ENCODE measurements at regions not wholly inside any gene's neighbourhood (a gene's known extent, or its start where the extent isn't known, plus 50 kb on each side); places are given as distances from the start of the nearest gene placed in this dataset.

DNA sequence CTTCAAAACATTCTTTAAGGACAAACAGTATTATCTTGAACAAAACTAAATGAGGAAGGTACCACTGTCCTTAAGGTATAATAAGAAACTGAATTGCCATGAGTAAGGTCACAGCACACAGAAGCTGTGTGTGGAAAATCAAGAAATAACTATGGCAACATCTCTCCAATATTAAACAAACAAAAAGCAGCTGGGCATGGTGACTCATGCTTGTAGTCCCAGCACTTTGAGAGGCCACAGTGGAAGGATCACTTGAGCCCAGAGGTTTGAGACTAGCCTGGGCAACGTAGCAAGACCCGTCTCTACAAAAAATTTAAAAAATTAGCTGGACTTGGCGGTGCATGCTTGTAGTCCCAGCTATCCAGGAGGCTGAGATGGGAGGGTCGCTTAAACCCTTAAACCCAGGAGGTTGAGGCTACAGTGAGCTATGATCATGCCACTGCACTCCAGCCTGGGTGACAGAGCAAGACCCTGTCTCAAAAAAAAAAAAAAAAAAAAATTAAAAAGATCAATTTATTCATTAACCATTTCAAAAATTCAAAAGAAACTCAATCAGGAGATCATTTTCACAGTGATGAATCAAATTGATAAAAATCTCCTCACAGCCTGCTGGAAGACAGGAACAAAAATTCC, 195.4 kb downstream of the SKIDA1 start:
- no peak for DNase-seq (ENCODE audit: insufficient read length, low spot score)
- no peak for FAIRE-seq

- FAIRE-seq (no peak), DNase-seq (ENCODE audit: insufficient read length, low spot score) (no peak)
Measured at GRCh38 chr10:21327289-21327993, 198.0 kb downstream of the SKIDA1 start.

- no peak for FAIRE-seq
Measured at GRCh38 chr10:21326594-21327288, 198.7 kb downstream of the SKIDA1 start.

GRCh38 chr10:21318540-21319167, 206.8 kb downstream of the SKIDA1 start:
- DNase-seq (ENCODE audit: insufficient read length, low spot score): no peak
- no peak for FAIRE-seq

More at GRCh38 chr10:21326594-21327288, 198.7 kb downstream of the SKIDA1 start:
- no peak for DNase-seq (ENCODE audit: insufficient read length, low spot score)

DNA sequence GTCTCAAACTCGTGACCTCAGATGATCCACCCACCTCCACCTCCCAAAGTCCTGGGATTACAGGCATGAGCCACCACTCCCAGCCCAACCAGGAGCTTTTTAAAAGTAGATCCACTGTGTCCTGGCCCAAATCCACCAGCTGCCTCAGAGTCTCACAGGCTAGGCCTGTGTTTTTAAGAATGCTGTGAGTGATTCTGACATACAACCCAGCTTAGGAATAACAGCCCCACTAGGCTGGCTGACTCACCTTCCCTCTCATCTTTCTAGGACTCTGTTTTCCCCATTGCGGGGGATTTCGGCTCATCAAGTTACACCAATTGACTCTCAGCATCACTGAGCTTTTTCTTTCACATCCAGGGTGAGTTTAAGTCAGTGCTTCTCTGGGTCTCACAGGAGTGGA, 207.6 kb downstream of the SKIDA1 start:
- FAIRE-seq: no peak
- no peak for DNase-seq (ENCODE audit: insufficient read length, low spot score)

DNA sequence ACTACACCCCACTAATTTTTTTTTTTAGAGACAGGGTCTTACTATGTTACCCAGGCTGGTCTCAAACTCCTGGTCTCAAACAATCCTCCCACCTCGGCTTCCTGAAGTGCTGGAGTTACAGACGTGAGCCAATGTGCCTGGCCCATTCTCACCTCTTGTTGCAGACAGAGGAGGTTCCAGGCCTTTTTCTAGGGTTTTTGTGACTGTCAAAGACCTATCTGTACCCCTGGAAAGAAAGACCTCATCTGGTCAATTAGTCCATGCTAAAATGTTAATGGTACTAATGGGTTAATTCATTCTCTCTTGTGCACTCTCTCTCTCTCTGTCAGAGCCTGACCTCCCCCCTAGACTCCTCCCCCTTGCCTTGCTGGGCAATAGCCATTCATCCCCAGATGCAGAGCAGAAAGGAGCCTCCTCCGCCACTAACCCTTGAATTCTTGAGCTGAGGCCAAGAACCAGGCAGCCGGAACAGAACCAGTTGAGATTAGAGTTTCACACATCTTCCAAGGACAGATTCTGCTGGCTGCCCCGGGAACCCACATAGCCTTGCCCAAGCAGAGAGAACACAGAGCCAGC, 209.7 kb downstream of the SKIDA1 start:
- DNase-seq (ENCODE audit: insufficient read length, low spot score): no peak
- no peak for FAIRE-seq

DNA sequence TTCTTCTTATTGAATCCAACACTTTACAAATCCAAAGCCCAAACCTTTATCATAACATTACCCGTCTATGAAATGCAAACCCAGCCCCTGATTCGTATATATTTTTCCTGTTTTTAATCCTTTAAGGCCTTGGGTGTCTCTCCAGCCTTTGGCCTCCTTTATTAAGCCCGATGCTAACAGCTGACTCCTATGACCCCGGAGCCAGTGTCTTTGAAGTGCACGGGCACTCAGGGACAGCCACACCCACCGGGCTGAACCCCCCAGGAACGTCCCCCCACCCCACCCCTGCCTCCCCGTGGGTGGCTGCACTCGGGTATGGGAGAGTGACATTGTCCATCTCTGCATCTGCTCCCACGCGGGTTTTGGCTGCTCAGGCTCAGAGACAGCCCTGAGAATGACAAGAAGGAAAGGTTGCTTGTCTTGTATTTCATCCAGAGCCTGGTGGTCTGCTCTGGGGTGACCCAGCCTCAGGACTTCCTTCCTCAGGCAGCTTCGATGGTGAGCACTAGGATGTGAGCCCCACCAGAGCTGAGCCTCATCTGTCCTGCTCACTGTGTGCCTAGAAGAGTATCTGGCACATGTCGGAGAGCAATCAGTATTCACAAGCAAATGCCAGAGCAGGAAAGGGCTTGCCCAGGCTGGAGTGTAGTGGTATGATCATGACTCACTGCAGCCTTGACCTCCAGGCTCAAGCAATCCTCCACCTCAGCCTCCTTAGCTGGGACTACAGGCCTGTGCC, 210.4 kb downstream of the SKIDA1 start:
- DNase-seq (ENCODE audit: insufficient read length, low spot score) (no peak), FAIRE-seq (no peak)

DNA sequence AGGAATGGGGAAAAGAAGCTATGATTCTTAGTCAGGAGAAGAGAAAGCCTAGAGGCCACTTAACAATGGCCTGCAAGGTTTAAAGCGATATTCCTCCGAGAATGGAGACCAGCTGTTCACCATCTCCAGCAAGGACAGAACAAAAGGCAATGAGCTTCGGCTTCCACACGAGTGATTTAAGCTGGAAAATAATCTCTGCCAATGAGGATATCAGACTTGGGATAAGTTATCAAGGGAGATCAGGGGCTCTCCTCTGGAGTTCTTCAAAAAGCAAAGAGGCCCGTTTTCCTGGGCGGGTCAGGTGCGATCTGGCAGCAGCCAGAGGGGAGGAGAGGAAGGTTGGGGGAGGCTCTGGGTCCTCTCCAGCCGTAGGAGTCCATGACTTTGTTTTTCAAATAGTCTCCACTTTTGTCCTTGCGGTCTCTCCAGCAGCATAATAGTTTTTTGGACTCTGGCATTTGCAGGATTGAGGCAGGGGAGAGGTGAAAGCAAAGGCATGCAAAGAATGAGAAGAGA, 211.3 kb downstream of the SKIDA1 start:
- FAIRE-seq (no peak), DNase-seq (ENCODE audit: insufficient read length, low spot score) (no peak)

- no peak for FAIRE-seq
Measured at GRCh38 chr10:21313691-21314090, 211.8 kb downstream of the SKIDA1 start.

DNA sequence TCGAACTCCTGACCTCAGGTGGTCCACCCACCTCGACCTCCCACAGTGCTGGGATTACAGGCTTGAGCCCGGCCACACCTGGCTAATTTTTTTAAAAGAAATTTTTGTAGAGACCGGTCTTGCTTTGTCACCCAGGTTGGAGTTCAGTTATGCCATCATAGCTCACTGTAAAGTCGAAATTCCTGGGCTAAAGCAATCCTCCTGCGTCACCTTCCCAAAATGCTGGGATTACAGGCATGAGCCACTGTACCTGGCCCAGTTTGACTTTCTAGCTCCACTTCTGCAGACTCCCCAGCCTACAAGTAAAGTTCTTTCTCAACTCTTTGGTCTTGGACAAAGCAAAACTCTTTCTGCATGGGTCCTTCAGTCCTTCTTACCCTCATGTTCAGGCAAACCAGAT, 214.1 kb downstream of the SKIDA1 start:
- DNase-seq (ENCODE audit: insufficient read length, low spot score) (no peak), FAIRE-seq (no peak)

More at GRCh38 chr10:21313691-21314090, 211.8 kb downstream of the SKIDA1 start:
- DNase-seq (ENCODE audit: insufficient read length, low spot score): no peak

GRCh38 chr10:21309427-21309826, 216.1 kb downstream of the SKIDA1 start:
- FAIRE-seq (no peak), DNase-seq (ENCODE audit: insufficient read length, low spot score) (no peak)

- FAIRE-seq (no peak), DNase-seq (ENCODE audit: insufficient read length, low spot score) (no peak)
Measured at GRCh38 chr10:21308946-21309345, 216.5 kb downstream of the SKIDA1 start.

DNA sequence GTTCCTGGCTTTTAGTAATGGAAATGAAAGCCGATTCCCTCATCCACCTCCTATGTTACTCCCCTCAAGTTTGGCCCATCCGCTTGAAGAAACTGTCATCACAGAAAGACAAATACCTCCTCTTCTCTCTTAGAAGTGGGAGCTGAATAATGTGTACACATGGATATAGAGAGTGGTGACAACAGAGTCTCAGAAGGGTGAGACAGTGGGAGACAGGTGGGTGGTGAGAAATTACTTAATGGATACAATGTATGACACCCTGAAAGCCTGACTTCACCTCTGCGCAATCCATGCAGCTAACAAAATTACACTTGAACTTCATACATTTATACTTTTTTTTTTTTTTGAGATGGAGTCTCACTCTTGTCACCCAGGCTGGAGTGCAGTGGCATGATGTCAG, 217.5 kb downstream of the SKIDA1 start:
- DNase-seq (ENCODE audit: insufficient read length, low spot score): no peak
- FAIRE-seq: no peak

- no peak for DNase-seq (ENCODE audit: insufficient read length, low spot score)
- no peak for FAIRE-seq
Measured at GRCh38 chr10:21304608-21305007, 220.9 kb downstream of the SKIDA1 start.

DNA sequence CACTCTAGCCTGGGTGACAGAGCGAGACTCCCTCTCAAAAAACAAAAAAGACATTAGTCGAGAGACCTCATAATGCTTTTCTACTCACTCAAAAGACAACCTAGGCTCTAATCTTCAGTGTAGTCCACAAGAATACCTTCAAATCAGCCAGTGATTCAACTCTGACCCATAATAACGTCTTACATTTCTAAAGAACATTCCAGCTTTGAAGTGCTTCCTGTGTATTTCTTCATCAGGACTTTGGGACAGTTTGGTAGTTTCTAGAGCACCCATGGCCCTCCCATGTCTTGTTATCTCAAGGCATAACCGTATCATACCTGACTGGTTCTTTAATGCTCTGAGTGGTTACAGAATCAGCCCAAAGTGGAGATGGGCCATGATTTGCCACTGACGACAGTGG, 221.3 kb downstream of the SKIDA1 start:
- FAIRE-seq (no peak), DNase-seq (ENCODE audit: insufficient read length, low spot score) (no peak)

DNA sequence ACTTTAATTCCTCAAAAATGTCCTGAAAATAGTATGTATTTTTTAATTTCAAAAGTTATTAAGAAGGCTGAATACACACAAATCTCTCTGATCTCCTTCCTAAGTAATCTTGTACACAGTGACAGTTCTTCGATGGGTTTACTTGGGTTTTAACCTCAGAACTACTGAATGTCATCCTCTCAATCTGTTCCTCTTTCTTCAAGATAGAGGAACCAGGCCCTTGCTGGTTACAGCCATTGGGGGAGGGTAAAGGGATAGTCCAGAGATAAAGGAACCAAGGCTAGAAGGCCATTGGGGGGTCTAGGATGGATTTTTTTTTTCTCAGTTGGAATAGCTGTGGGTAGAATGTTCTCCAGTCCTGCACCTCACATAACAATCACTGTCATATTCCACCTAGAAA, 224.9 kb downstream of the SKIDA1 start:
- FAIRE-seq: no peak
- DNase-seq (ENCODE audit: insufficient read length, low spot score): no peak

- FAIRE-seq (no peak), DNase-seq (ENCODE audit: insufficient read length, low spot score) (no peak)
Measured at GRCh38 chr10:21299330-21299729, 226.2 kb downstream of the SKIDA1 start.

- FAIRE-seq (no peak), DNase-seq (ENCODE audit: insufficient read length, low spot score) (no peak)
Measured at GRCh38 chr10:21298701-21299100, 226.8 kb downstream of the SKIDA1 start.

DNA sequence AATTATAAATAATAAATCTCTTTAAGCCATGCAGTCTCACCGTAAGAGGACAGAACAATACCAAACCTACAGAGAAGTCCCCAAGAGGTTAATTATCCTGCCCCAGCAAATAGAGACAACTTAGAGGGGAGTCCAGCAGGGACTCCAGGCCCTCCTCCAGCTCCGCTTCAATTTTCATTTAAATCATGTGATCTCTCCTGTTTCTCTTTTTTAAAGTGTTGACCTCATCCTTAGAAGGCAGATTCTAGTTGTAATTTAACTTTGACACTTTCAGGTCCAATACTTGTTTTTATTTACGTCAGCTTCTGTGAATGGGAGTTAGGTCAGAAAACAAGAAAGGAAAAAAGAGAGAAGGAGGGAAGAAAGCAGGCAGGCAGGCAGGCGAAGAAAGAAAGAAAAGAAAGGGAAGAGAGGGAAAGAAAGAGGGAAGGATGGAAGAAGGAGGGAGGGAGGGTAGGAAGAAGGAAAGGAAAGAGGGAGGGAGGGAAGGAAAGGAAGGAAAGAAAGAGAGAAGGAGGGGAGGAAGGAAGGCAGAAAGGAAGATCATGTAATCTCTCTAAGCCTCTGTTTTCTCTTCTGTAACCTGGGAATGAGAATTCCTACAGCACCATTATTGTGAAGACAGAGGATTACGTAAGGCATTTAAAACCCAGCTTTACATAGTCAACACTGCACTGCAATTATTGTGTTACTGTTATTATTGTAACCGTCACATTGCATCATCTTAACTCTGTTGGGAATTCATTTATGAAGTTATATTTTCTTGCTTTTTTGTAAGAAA, 227.7 kb downstream of the SKIDA1 start:
- FAIRE-seq (no peak), DNase-seq (ENCODE audit: insufficient read length, low spot score) (no peak)

All from GM19239 (cell line).